ENCODE measurements at regions not wholly inside any gene's neighbourhood (a gene's known extent, or its start where the extent isn't known, plus 50 kb on each side); places are given as distances from the start of the nearest gene placed in this dataset.

- in situ Hi-C loops (cut with MboI; ENCODE audit: low sequenced_read_pairs), result no loop called here
- no peak overlapping the region for H2AK9ac ChIP-seq (replicated peaks; ENCODE audit: low read depth, low read length, poor library complexity)
- CTCF ChIA-PET, result no interaction called here
- no peak overlapping the region for H3K23ac ChIP-seq (ENCODE audit: low read depth, low read length)
- no peak overlapping the region for H4K91ac ChIP-seq (ENCODE audit: insufficient read depth, low read depth, low read length)
- no peaks in the 10 kb centered on the region for H3K79me1 ChIP-seq (ENCODE audit: low read depth in 1 of 2, low read length in 2 of 2)
- TF ChIP-seq RFX5 (IDR thresholded peaks at IDR 0.05; ENCODE audit: low read depth, low read length), result no peak
- peak; percentile 45; the same call in 1 of the 2 replicates for TF ChIP-seq MAFK (IDR thresholded peaks at IDR 0.05; ENCODE audit: low read depth, low read length)
- no peak for TF ChIP-seq SMC3 (IDR thresholded peaks at IDR 0.05; ENCODE audit: low read depth, low read length)
- TF ChIP-seq ELK1 (IDR thresholded peaks at IDR 0.05; ENCODE audit: borderline replicate concordance, low read depth, low read length), result no peak
- TF ChIP-seq CHD1 (IDR thresholded peaks at IDR 0.05; ENCODE audit: low read depth, low read length), result no peak
- no peak for TF ChIP-seq CTCF (conservative IDR thresholded peaks at IDR 0.05; ENCODE audit: low read depth, low read length)
- WGBS, 2 experiments (ENCODE audit: extremely low coverage in 2 of 2, insufficient read length in 1 of 2), result 95% methylated on average over 3 of the region's 5 CpGs; no CpG with 5 or more reads in 1 of the 2 experiments
- no peak overlapping the region for H3K4me2 ChIP-seq (ENCODE audit: low read depth, low read length)
- H3K18ac ChIP-seq (ENCODE audit: low read depth, low read length), result no peak overlapping the region
- no peak overlapping the region for H2BK15ac ChIP-seq (ENCODE audit: low read depth, low read length)
- DNase-seq, result no peak
- no peak for ATAC-seq (ENCODE audit: low read depth)
- no peak overlapping the region for H4K8ac ChIP-seq (ENCODE audit: low read depth in 2 of 2, low read length in 2 of 2)
- POLR2A ChIA-PET (ENCODE audit: unreplicated experiment), result no interaction called here
- H3K4me3 ChIP-seq (ENCODE audit: insufficient read depth, low read depth, low read length), result no peak overlapping the region
- dilution Hi-C loops (cut with HindIII; ENCODE audit: low sequenced_read_pairs, unreplicated experiment), result no loop called here
- H3K9me1 ChIP-seq (ENCODE audit: insufficient read depth, low read length), result no peaks in the 10 kb centered on the region
- H3K9me3 ChIP-seq (ENCODE audit: control insufficient read depth, insufficient read depth, low read length), result peaks cover 20% of the 10 kb centered on the region
- H3K56ac ChIP-seq (ENCODE audit: extremely low read depth, insufficient read depth, low read length), result no peak overlapping the region
- H3K27ac ChIP-seq (ENCODE audit: insufficient read depth, low read length), result no peak overlapping the region
- no peaks in the 10 kb centered on the region for H3K4me1 ChIP-seq (ENCODE audit: control insufficient read depth, insufficient read depth, low read length)
- no peak overlapping the region for H2BK120ac ChIP-seq (ENCODE audit: low read depth, low read length)
- no peaks in the 10 kb centered on the region for H4K20me1 ChIP-seq (ENCODE audit: insufficient read depth, low read length)
- intact Hi-C loops (cut with micrococcal nuclease), result no loop called here
- no TSS peak for BruUV-seq (replicated peaks)
- H2BK20ac ChIP-seq (ENCODE audit: low read depth, low read length), result no peak overlapping the region
- no peak overlapping the region for H2AK5ac ChIP-seq (ENCODE audit: low read depth, low read length)
- H3K27me3 ChIP-seq (ENCODE audit: control insufficient read depth, insufficient read depth, low read length), result no peaks in the 10 kb centered on the region
- H2AFZ ChIP-seq (replicated peaks; ENCODE audit: low read length, poor library complexity), result no peak overlapping the region
- H3K14ac ChIP-seq (replicated peaks; ENCODE audit: low read depth, low read length), result no peak overlapping the region
- H3K4ac ChIP-seq (ENCODE audit: low read depth, low read length), result no peak overlapping the region
- H3K36me3 ChIP-seq (ENCODE audit: control insufficient read depth, insufficient read depth, low read length), result no peaks in the 10 kb centered on the region
- H3K9ac ChIP-seq (ENCODE audit: low read depth, low read length), result no peak overlapping the region
- H2BK5ac ChIP-seq (ENCODE audit: low read depth, low read length, poor library complexity, severe bottlenecking), result no peak overlapping the region
- no peak overlapping the region for H4K5ac ChIP-seq (ENCODE audit: low read depth, low read length)
These were observed 445.2 kb upstream of the CDH4 start for GRCh38 chr20:60806824-60807223.
